Gastrocnemius medialis (tissue), 4 donors: ENCODE measurements at regions not wholly inside any gene's neighbourhood (a gene's known extent, or its start where the extent isn't known, plus 50 kb on each side); places are given as distances from the start of the nearest gene placed in this dataset.
"Not testable (repeated sequence)": the region's sequence is repeated elsewhere in the genome, so short reads cannot be mapped to it uniquely, and the experiment has no call there.

Experiments used
- CTCF ChIP-seq, 5 experiments: fragments of 450-650 bp in 3 of 5; fragments of 200-600 bp in 2 of 5; sonication (generic) in 2 of 5; IDR thresholded peaks in 4 of 5; conservative IDR thresholded peaks in 1 of 5; 1 replicate in 4 of 5; 2 replicates in 1 of 5; pipeline ENCODE4 v1.5.1; 2016 to 2019; ENCODE audit warnings: antibody characterized with exemption in 5 of 5, mild to moderate bottlenecking in 3 of 5, moderate library complexity in 3 of 5
- POLR2A ChIP-seq, 2 donors: fragments of 450-650 bp; IDR thresholded peaks; one replicate each; pipeline ENCODE4 v1.6.1; 2017; ENCODE audit warnings: antibody characterized with exemption in 2 of 2, mild to moderate bottlenecking in 2 of 2, moderate library complexity in 2 of 2

- not testable (repeated sequence) for TF ChIP-seq CTCF (IDR thresholded peaks at IDR 0.05 in 4 of 5, conservative IDR thresholded peaks at IDR 0.05 in 1 of 5); POLR2A (IDR thresholded peaks at IDR 0.05)
Measured at GRCh38 chr20:6270404-6270803, 147.6 kb upstream of the FERMT1 start.
